Psoas muscle (tissue), 7 donors: ENCODE measurements at regions not wholly inside any gene's neighbourhood (a gene's known extent, or its start where the extent isn't known, plus 50 kb on each side); places are given as distances from the start of the nearest gene placed in this dataset.
"Not testable (repeated sequence)": the region's sequence is repeated elsewhere in the genome, so short reads cannot be mapped to it uniquely, and the experiment has no call there.

Source experiments
- ATAC-seq, 4 donors: fragments of 200-7000 bp; cut with Tn5 transposase; one replicate each; pipeline ENCODE4 v1.9.1; 2020; ENCODE audit warnings: moderate library complexity in 3 of 4, mild to moderate bottlenecking in 2 of 4
- DNase-seq, 2 donors: peaks; one replicate each; pipeline ENCODE4 v3.0.0-alpha.2; 2020
- H3K27ac ChIP-seq: fragments of 200-600 bp; one replicate; pipeline ENCODE4 v1.8.0; 2022
- H3K27me3 ChIP-seq, 3 donors: fragments of 200-600 bp in 1 of 3; one replicate each; pipeline versions ENCODE4 v1.6.1 to v1.8.0; 2013 to 2022; ENCODE audit warnings: low read length in 2 of 3, mild to moderate bottlenecking in 2 of 3, moderate library complexity in 1 of 3; ENCODE audit not compliant: insufficient read depth in 3 of 3
- H3K36me3 ChIP-seq, 2 donors: fragments of 200-600 bp in 1 of 2; one replicate each; pipeline versions ENCODE4 v1.6.1 to v1.8.0; 2013 to 2022; ENCODE audit warnings: low read depth in 1 of 2, mild to moderate bottlenecking in 1 of 2, moderate library complexity in 1 of 2; ENCODE audit not compliant: insufficient read depth in 1 of 2
- H3K4me1 ChIP-seq: fragments of 200-600 bp; one replicate; pipeline ENCODE4 v1.8.0; 2022
- H3K4me3 ChIP-seq: fragments of 200-600 bp; one replicate; pipeline ENCODE4 v1.8.0; 2022; ENCODE audit warnings: mild to moderate bottlenecking
- H3K9me3 ChIP-seq: fragments of 200-600 bp; one replicate; pipeline ENCODE4 v1.8.0; 2022
- WGBS, 3 donors: extraction: QIAGEN DNeasy Blood & Tissue Kit; methylation state at CpG; one replicate each; pipeline versions ENCODE4 v1.1.6 to v1.1.7; 2013; 5-methylcytosine and 5-hydroxymethylcytosine counted together
- intact Hi-C, 2 donors: fragments of 100-400 bp; cut with DNase I; formaldehyde crosslinking; loops; one replicate each; pipeline versions ENCODE4 v1.11.0 to v1.14.2; 2022
- TF ChIP-seq, protein P1 (sequence below): fragments of 200-600 bp; IDR thresholded peaks from one replicate; pipeline ENCODE4 v1.8.0; 2022; ENCODE audit warnings: antibody characterized with exemption
- donor health status: healthy with polysubstance abuse.
- donor health status: DM: no; HTN: no; CAD: no; lungs with moderate emphysema.
- donor health status: Bipolar disorder and iron deficiency.
- donor health status: healthy.
- donor health status: DM: yes; HTN: yes; CAD: no.
- donor health status: DM: no; HTN: no; CAD: no.
- donor health status: DM: yes; HTN: yes; CAD: no.

DNA sequence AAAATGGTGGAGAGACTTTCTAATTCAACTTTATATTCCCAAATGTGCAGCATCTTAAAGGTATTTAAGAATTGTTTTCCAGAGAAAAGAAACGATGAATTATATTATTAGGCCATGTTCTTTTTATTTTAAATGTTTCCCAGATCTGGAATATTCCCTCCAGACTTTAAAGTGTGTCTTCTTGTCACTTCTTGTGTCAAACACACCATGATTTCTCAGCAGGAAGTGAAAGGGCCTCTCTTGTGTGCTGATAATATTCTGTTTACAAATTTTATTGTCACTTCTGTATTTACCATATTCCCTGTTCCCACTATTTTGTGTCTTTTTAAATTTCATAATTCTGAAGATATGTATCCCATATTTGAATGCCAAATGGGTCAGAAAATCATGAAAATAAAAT is 455.0 kb upstream of the FLRT2 start:
- WGBS, 3 donors: 53 to 69% (median 68%) methylated on average over 1 of the region's 1 CpG
- no peak for ATAC-seq
- H3K36me3 ChIP-seq: no peaks in the 10 kb centered on the region
- H3K27me3 ChIP-seq: no peaks in the 10 kb centered on the region
- H3K4me3 ChIP-seq: no peak overlapping the region
- no peak for DNase-seq
- intact Hi-C loops: no loop called here
- H3K9me3 ChIP-seq: no peaks in the 10 kb centered on the region
- no peak overlapping the region for H3K27ac ChIP-seq
- TF ChIP-seq, protein P1, sequence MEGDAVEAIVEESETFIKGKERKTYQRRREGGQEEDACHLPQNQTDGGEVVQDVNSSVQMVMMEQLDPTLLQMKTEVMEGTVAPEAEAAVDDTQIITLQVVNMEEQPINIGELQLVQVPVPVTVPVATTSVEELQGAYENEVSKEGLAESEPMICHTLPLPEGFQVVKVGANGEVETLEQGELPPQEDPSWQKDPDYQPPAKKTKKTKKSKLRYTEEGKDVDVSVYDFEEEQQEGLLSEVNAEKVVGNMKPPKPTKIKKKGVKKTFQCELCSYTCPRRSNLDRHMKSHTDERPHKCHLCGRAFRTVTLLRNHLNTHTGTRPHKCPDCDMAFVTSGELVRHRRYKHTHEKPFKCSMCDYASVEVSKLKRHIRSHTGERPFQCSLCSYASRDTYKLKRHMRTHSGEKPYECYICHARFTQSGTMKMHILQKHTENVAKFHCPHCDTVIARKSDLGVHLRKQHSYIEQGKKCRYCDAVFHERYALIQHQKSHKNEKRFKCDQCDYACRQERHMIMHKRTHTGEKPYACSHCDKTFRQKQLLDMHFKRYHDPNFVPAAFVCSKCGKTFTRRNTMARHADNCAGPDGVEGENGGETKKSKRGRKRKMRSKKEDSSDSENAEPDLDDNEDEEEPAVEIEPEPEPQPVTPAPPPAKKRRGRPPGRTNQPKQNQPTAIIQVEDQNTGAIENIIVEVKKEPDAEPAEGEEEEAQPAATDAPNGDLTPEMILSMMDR: no peak
- no peaks in the 10 kb centered on the region for H3K4me1 ChIP-seq

- H3K27me3 ChIP-seq: no peaks in the 10 kb centered on the region
- DNase-seq: no peak
- no peak overlapping the region for H3K4me3 ChIP-seq
- H3K36me3 ChIP-seq: no peaks in the 10 kb centered on the region
- H3K9me3 ChIP-seq: no peaks in the 10 kb centered on the region
- no peak for ATAC-seq
- H3K4me1 ChIP-seq: no peaks in the 10 kb centered on the region
- intact Hi-C loops: no loop called here
- TF ChIP-seq, protein P1: no peak
- no peak overlapping the region for H3K27ac ChIP-seq
- 97 to 99% (median 98%) methylated on average over 1 of the region's 1 CpG for WGBS, 3 donors
Measured at GRCh38 chr14:85075694-85076476, 454.1 kb upstream of the FLRT2 start.

- H3K36me3 ChIP-seq, DNase-seq, H3K27ac ChIP-seq, H3K9me3 ChIP-seq, ATAC-seq, intact Hi-C loops, H3K4me1 ChIP-seq, H3K27me3 ChIP-seq, H3K4me3 ChIP-seq: not testable (repeated sequence)
Measured at GRCh38 chr14:85077716-85078115, 452.2 kb upstream of the FLRT2 start.

GRCh38 chr14:85079842-85080730 is 449.9 kb upstream of the FLRT2 start:
- intact Hi-C loops: no loop called here
- H3K4me3 ChIP-seq: no peak overlapping the region
- ATAC-seq: no peak
- no peak overlapping the region for H3K27ac ChIP-seq
- H3K9me3 ChIP-seq: no peaks in the 10 kb centered on the region
- H3K4me1 ChIP-seq: no peaks in the 10 kb centered on the region
- H3K27me3 ChIP-seq: no peaks in the 10 kb centered on the region
- H3K36me3 ChIP-seq: no peaks in the 10 kb centered on the region
- no peak for DNase-seq
- TF ChIP-seq, protein P1: no peak
- WGBS, 3 donors: 53 to 58% (median 55%) methylated on average over 6 of the region's 6 CpGs

GRCh38 chr14:85084344-85084743 is 445.6 kb upstream of the FLRT2 start:
- Histone ChIP-seq H3K4me3 (no peak overlapping the region), H3K27ac (no peak overlapping the region), H3K4me1 (no peaks in the 10 kb centered on the region), H3K9me3 (no peaks in the 10 kb centered on the region), H3K27me3 (no peaks in the 10 kb centered on the region), H3K36me3 (no peaks in the 10 kb centered on the region)
- ATAC-seq (no peak), DNase-seq (no peak)
- TF ChIP-seq, protein P1: no peak
- intact Hi-C loops: no loop called here
- WGBS, 3 donors: 53 to 100% (median 67%) methylated on average over 1 of the region's 1 CpG
